Endodermal cell (in vitro differentiated cells): ENCODE measurements at regions not wholly inside any gene's neighbourhood (a gene's known extent, or its start where the extent isn't known, plus 50 kb on each side); places are given as distances from the start of the nearest gene placed in this dataset.

ENCODE experiments used
- DNase-seq: peaks from one replicate; pipeline ENCODE4 v3.0.0-alpha.2; 2017
- H3K27ac ChIP-seq: 2 replicates; pipeline ENCODE4 v1.5.1; 2013; ENCODE audit warnings: mild to moderate bottlenecking, low read depth, low read length, moderate library complexity
- H3K27me3 ChIP-seq: 2 replicates; pipeline ENCODE4 v1.6.1; 2013; ENCODE audit warnings: mild to moderate bottlenecking, low read length, moderate library complexity; ENCODE audit not compliant: insufficient read depth, control insufficient read depth, poor library complexity, severe bottlenecking
- H3K36me3 ChIP-seq: 2 replicates; pipeline ENCODE4 v1.7.0; 2013; ENCODE audit warnings: mild to moderate bottlenecking, low read length, moderate library complexity; ENCODE audit not compliant: control insufficient read depth, insufficient read depth
- H3K4me1 ChIP-seq: one replicate; pipeline ENCODE4 v1.7.0; 2013; ENCODE audit warnings: low read length; ENCODE audit not compliant: control insufficient read depth, insufficient read depth
- H3K4me3 ChIP-seq: 2 replicates; pipeline ENCODE4 v1.5.1; 2013; ENCODE audit warnings: mild to moderate bottlenecking, low read length, moderate library complexity
- H3K9ac ChIP-seq: 2 replicates; pipeline ENCODE4 v1.6.1; 2013; ENCODE audit warnings: mild to moderate bottlenecking, low read length, moderate library complexity; ENCODE audit not compliant: poor library complexity, severe bottlenecking; ENCODE audit errors: extremely low read depth
- H3K9me3 ChIP-seq: 2 replicates; pipeline ENCODE4 v1.6.1; 2013; ENCODE audit warnings: mild to moderate bottlenecking, low read length, moderate library complexity; ENCODE audit not compliant: control insufficient read depth
- H3K27ac Mint-ChIP-seq: 2 replicates; pipeline ENCODE4 v1.8.0; 2020; ENCODE audit warnings: mixed read lengths
- H3K27me3 Mint-ChIP-seq: 2 replicates; pipeline ENCODE4 v1.8.0; 2021; ENCODE audit warnings: mild to moderate bottlenecking, mixed read lengths; ENCODE audit not compliant: insufficient read depth
- H3K36me3 Mint-ChIP-seq: 2 replicates; pipeline ENCODE4 v1.8.0; 2020; ENCODE audit warnings: low read depth, mixed read lengths
- H3K4me1 Mint-ChIP-seq: 2 replicates; pipeline ENCODE4 v1.8.0; 2020; ENCODE audit warnings: mixed read lengths
- H3K4me3 Mint-ChIP-seq: 2 replicates; pipeline ENCODE4 v1.8.0; 2020; ENCODE audit warnings: mild to moderate bottlenecking, moderate library complexity, mixed read lengths
- H3K9me3 Mint-ChIP-seq: 2 replicates; pipeline ENCODE4 v1.8.0; 2020; ENCODE audit warnings: mild to moderate bottlenecking, mixed read lengths
- CTCF ChIP-seq: fragments of 200-600 bp; sonication (generic); conservative IDR thresholded peaks from 2 replicates; pipeline ENCODE4 v1.5.0; 2021; ENCODE audit warnings: antibody characterized with exemption, mild to moderate bottlenecking
- WGBS, 2 experiments: methylation state at CpG; one replicate each; pipeline versions ENCODE4 v1.1.5 to v1.1.7; 2013; ENCODE audit warnings: missing lambda C conversion rate in 2 of 2, mixed read lengths in 1 of 2; ENCODE audit not compliant: insufficient coverage in 1 of 2, insufficient read length in 1 of 2; 5-methylcytosine and 5-hydroxymethylcytosine counted together

GRCh38 chr18:45228796-45229388 is 386.4 kb upstream of the SLC14A2 start:
- WGBS, 2 experiments, result 94 to 96% methylated on average over 6 to 7 of the region's 7 CpGs
- H3K27me3 ChIP-seq, result no peaks in the 10 kb centered on the region
- no peaks in the 10 kb centered on the region for H3K4me1 ChIP-seq
- no peaks in the 10 kb centered on the region for H3K36me3 ChIP-seq
- H3K9ac ChIP-seq, result no peak overlapping the region
- H3K27ac ChIP-seq, result no peak overlapping the region
- peaks cover 11% of the 10 kb centered on the region for H3K9me3 ChIP-seq
- H3K27ac Mint-ChIP-seq, result no peak overlapping the region
- DNase-seq, result no peak
- peaks cover 4% of the 10 kb centered on the region for H3K4me1 Mint-ChIP-seq
- H3K4me3 Mint-ChIP-seq, result no peak overlapping the region
- H3K4me3 ChIP-seq, result no peak overlapping the region
- no peaks in the 10 kb centered on the region for H3K36me3 Mint-ChIP-seq
- TF ChIP-seq CTCF, result no peak
- peaks cover 8% of the 10 kb centered on the region for H3K9me3 Mint-ChIP-seq
- H3K27me3 Mint-ChIP-seq, result peaks cover 4% of the 10 kb centered on the region

- H3K36me3 ChIP-seq, result no peaks in the 10 kb centered on the region
- no peak for TF ChIP-seq CTCF
- no peak for DNase-seq
- peaks cover 11% of the 10 kb centered on the region for H3K9me3 ChIP-seq
- peaks cover 4% of the 10 kb centered on the region for H3K27me3 Mint-ChIP-seq
- no peak overlapping the region for H3K4me3 Mint-ChIP-seq
- no peak overlapping the region for H3K4me3 ChIP-seq
- 97 to 100% methylated on average over 1 of the region's 1 CpG for WGBS, 2 experiments
- no peak overlapping the region for H3K9ac ChIP-seq
- no peaks in the 10 kb centered on the region for H3K27me3 ChIP-seq
- H3K9me3 Mint-ChIP-seq, result peaks cover 6% of the 10 kb centered on the region
- no peak overlapping the region for H3K27ac ChIP-seq
- no peak overlapping the region for H3K27ac Mint-ChIP-seq
- H3K4me1 Mint-ChIP-seq, result peaks cover 13% of the 10 kb centered on the region
- H3K36me3 Mint-ChIP-seq, result no peaks in the 10 kb centered on the region
- no peaks in the 10 kb centered on the region for H3K4me1 ChIP-seq
These were observed 383.7 kb upstream of the SLC14A2 start for GRCh38 chr18:45231617-45232016.

GRCh38 chr18:45232061-45232460 is 383.2 kb upstream of the SLC14A2 start:
- no peak overlapping the region for H3K27ac Mint-ChIP-seq
- DNase-seq, result no peak
- peaks cover 2% of the 10 kb centered on the region for H3K9me3 Mint-ChIP-seq
- H3K4me3 Mint-ChIP-seq, result no peak overlapping the region
- Histone ChIP-seq H3K9ac (no peak overlapping the region), H3K36me3 (no peaks in the 10 kb centered on the region), H3K27ac (no peak overlapping the region), H3K27me3 (no peaks in the 10 kb centered on the region), H3K9me3 (peaks cover 7% of the 10 kb centered on the region), H3K4me3 (no peak overlapping the region), H3K4me1 (no peaks in the 10 kb centered on the region)
- no peak for TF ChIP-seq CTCF
- peaks cover 4% of the 10 kb centered on the region for H3K27me3 Mint-ChIP-seq
- 92 to 100% methylated on average over 1 to 2 of the region's 2 CpGs for WGBS, 2 experiments
- H3K4me1 Mint-ChIP-seq, result peaks cover 13% of the 10 kb centered on the region
- no peaks in the 10 kb centered on the region for H3K36me3 Mint-ChIP-seq
